Ovary (tissue), 3 donors: ENCODE measurements at regions not wholly inside any gene's neighbourhood (a gene's known extent, or its start where the extent isn't known, plus 50 kb on each side); places are given as distances from the start of the nearest gene placed in this dataset.

Experiments used
- CTCF ChIP-seq, 3 donors: fragments of 450-650 bp in 2 of 3; fragments of 200-600 bp in 1 of 3; IDR thresholded peaks; one replicate each; pipeline versions ENCODE4 v1.5.1 to v1.8.0; 2016 to 2022; ENCODE audit warnings: antibody characterized with exemption in 3 of 3, mild to moderate bottlenecking in 1 of 3
- POLR2A ChIP-seq: fragments of 450-650 bp; IDR thresholded peaks from one replicate; pipeline ENCODE4 v1.6.1; 2017; ENCODE audit warnings: antibody characterized with exemption, mild to moderate bottlenecking, moderate library complexity
- donor health status: DM: no; HTN: no; CAD: no.

GRCh38 chr3:90018779-90019178 is 911.4 kb downstream of the EPHA3 start:
- no peak for TF ChIP-seq CTCF (IDR thresholded peaks at IDR 0.05)
- no peak for TF ChIP-seq POLR2A
